ENCODE measurements at regions not wholly inside any gene's neighbourhood (a gene's known extent, or its start where the extent isn't known, plus 50 kb on each side); places are given as distances from the start of the nearest gene placed in this dataset.

- Mint-ChIP-seq H3K9me3 (ENCODE audit: insufficient read depth) (no peaks in the 10 kb centered on the region), H3K27ac (no peak overlapping the region), H3K27me3 (ENCODE audit: low read depth) (no peaks in the 10 kb centered on the region), H3K4me3 (no peak overlapping the region), H3K36me3 (ENCODE audit: low read depth) (no peaks in the 10 kb centered on the region), H3K4me1 (ENCODE audit: low read depth) (no peaks in the 10 kb centered on the region)
- no peak for DNase-seq
- ChIA-PET POLR2A (no interaction called here), CTCF (no interaction called here)
- no peak for ATAC-seq
These were observed 166.6 kb upstream of the GAS1 start for GRCh38 chr9:87113874-87114273.

DNA sequence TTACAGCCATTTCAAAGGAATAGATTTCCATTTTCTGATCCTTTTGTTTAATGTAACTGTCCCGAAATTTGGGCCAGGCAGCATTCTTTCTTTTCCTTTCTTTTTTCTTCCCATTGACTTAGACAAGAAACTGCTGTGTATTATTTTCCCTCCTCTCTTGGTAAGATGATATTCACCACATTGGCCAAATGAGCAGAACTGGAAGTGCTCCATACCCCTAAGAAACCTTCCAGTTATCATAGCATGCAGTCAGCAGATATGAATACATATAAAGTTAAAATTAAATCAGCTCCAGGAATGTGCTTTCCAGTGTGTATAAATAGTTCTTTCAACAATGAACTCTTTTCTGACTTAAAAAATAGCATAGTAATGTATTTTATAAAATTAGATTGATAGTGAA lies 168.5 kb upstream of the GAS1 start:
- H3K27me3 Mint-ChIP-seq (ENCODE audit: low read depth): no peaks in the 10 kb centered on the region
- H3K4me3 Mint-ChIP-seq: no peak overlapping the region
- CTCF ChIA-PET: no interaction called here
- POLR2A ChIA-PET: no interaction called here
- H3K4me1 Mint-ChIP-seq (ENCODE audit: low read depth): no peaks in the 10 kb centered on the region
- H3K36me3 Mint-ChIP-seq (ENCODE audit: low read depth): no peaks in the 10 kb centered on the region
- no peak for ATAC-seq
- no peaks in the 10 kb centered on the region for H3K9me3 Mint-ChIP-seq (ENCODE audit: insufficient read depth)
- DNase-seq: no peak
- no peak overlapping the region for H3K27ac Mint-ChIP-seq

- ATAC-seq (no peak), DNase-seq (no peak)
- Mint-ChIP-seq H3K4me3 (no peak overlapping the region), H3K9me3 (ENCODE audit: insufficient read depth) (no peaks in the 10 kb centered on the region), H3K4me1 (ENCODE audit: low read depth) (no peaks in the 10 kb centered on the region), H3K27ac (no peak overlapping the region), H3K36me3 (ENCODE audit: low read depth) (no peaks in the 10 kb centered on the region), H3K27me3 (ENCODE audit: low read depth) (no peaks in the 10 kb centered on the region)
- ChIA-PET CTCF (no interaction called here), POLR2A (no interaction called here)
These were observed 169.2 kb upstream of the GAS1 start for GRCh38 chr9:87116492-87116891.

- CTCF ChIA-PET: no interaction called here
- H3K9me3 Mint-ChIP-seq (ENCODE audit: insufficient read depth): no peaks in the 10 kb centered on the region
- no peaks in the 10 kb centered on the region for H3K4me1 Mint-ChIP-seq (ENCODE audit: low read depth)
- no peaks in the 10 kb centered on the region for H3K36me3 Mint-ChIP-seq (ENCODE audit: low read depth)
- H3K27ac Mint-ChIP-seq: no peak overlapping the region
- H3K4me3 Mint-ChIP-seq: no peak overlapping the region
- POLR2A ChIA-PET: no interaction called here
- no peaks in the 10 kb centered on the region for H3K27me3 Mint-ChIP-seq (ENCODE audit: low read depth)
- DNase-seq (no peak), ATAC-seq (no peak)
These were observed 171.3 kb upstream of the GAS1 start for GRCh38 chr9:87118594-87118993.

DNA sequence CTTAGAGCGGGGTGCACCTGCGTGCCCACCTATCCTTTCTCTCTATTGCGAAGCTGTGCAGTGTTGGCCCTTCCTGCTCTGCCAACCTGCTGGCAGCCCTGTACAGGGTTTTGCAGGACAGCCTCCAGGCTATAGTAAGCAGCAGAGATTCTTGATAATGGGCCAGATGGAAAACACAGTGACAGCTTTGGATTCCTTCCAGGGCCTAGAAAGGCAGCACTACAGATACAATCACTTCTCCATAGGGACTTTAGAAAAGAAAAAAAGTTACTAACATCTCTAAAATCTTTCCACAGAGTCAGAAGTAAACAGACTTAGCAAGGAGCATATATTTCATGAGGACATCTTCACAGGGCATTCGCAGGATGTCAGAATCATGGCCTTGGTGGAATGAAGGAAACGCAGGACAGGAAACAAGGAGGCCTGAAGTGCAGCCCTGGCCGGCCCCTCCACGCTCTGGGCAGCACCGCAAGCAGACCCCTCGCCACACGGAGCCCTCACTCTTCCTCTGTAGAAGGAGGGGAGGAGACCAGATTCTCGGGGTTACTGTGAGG lies 172.1 kb upstream of the GAS1 start:
- Mint-ChIP-seq H3K27ac (no peak overlapping the region), H3K4me3 (no peak overlapping the region), H3K9me3 (ENCODE audit: insufficient read depth) (no peaks in the 10 kb centered on the region), H3K36me3 (ENCODE audit: low read depth) (no peaks in the 10 kb centered on the region), H3K27me3 (ENCODE audit: low read depth) (no peaks in the 10 kb centered on the region), H3K4me1 (ENCODE audit: low read depth) (no peaks in the 10 kb centered on the region)
- DNase-seq: no peak
- ChIA-PET CTCF (no interaction called here), POLR2A (no interaction called here)
- no peak for ATAC-seq

- POLR2A ChIA-PET: no interaction called here
These were observed 173.3 kb upstream of the GAS1 start for GRCh38 chr9:87120610-87121009.

DNA sequence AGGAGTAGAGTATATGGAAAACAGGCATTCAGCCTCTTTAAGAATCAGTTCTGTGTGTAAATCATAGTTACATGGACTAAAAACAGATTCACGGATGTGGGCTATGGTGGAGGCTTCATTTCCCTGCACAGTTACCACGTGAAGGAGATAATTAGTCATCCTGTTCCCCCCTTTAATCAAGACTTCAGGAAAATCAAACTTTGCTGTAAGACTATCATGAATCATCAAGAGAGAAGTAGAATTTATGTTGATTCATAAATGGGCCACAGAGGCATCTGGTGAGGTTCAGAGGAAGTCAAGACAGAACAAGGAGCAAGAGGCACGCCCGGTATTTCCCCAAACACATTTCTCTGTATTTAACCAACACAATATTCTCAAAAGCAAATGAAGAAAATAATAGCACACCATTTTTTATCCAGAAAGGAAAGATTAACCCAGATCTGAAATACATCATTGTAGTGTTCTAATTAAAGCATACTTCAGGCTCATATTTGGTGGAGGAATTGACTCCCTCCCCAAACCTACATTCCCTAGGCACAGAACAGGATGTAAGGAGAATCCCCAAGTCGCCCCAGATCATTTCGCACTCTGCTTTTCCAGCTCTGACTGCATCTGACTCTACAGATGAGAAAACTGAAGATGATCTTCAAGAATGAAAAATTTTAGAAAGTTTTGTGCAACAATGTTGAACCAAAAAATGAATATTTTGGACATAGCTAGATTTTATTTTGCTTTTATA lies 175.8 kb upstream of the GAS1 start:
- no peaks in the 10 kb centered on the region for H3K36me3 Mint-ChIP-seq (ENCODE audit: low read depth)
- no peaks in the 10 kb centered on the region for H3K9me3 Mint-ChIP-seq (ENCODE audit: insufficient read depth)
- H3K4me1 Mint-ChIP-seq (ENCODE audit: low read depth): no peaks in the 10 kb centered on the region
- ATAC-seq (no peak), DNase-seq (no peak)
- H3K27me3 Mint-ChIP-seq (ENCODE audit: low read depth): no peaks in the 10 kb centered on the region
- POLR2A ChIA-PET: no interaction called here
- CTCF ChIA-PET: no interaction called here
- no peak overlapping the region for H3K27ac Mint-ChIP-seq
- no peak overlapping the region for H3K4me3 Mint-ChIP-seq

More at GRCh38 chr9:87120610-87121009, 173.3 kb upstream of the GAS1 start:
- DNase-seq (no peak), ATAC-seq (no peak)
- H3K27me3 Mint-ChIP-seq (ENCODE audit: low read depth): no peaks in the 10 kb centered on the region
- H3K27ac Mint-ChIP-seq: no peak overlapping the region
- CTCF ChIA-PET: no interaction called here
- no peaks in the 10 kb centered on the region for H3K9me3 Mint-ChIP-seq (ENCODE audit: insufficient read depth)
- no peaks in the 10 kb centered on the region for H3K4me1 Mint-ChIP-seq (ENCODE audit: low read depth)
- H3K4me3 Mint-ChIP-seq: no peak overlapping the region
- H3K36me3 Mint-ChIP-seq (ENCODE audit: low read depth): no peaks in the 10 kb centered on the region

DNA sequence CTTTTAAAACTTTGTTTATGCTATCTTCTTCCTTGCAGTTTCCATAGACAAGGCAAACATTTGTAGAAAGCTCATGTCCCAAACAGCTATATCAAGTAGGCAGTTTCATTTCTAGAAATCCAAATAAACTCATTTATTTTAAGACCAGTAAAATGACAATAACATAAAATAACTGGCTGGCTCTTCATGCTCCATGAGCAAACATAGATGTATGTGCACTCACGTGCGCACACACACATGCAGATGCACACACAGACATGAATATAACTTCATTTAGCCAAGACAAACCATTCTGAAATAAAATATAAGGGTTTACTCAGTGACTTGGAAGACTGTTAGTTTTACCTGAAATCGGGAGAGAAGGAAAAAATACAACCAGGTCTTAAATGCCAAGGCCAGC lies 176.5 kb upstream of the GAS1 start:
- DNase-seq (no peak), ATAC-seq (no peak)
- H3K4me1 Mint-ChIP-seq (ENCODE audit: low read depth): no peaks in the 10 kb centered on the region
- ChIA-PET POLR2A (no interaction called here), CTCF (no interaction called here)
- no peaks in the 10 kb centered on the region for H3K27me3 Mint-ChIP-seq (ENCODE audit: low read depth)
- no peak overlapping the region for H3K27ac Mint-ChIP-seq
- H3K36me3 Mint-ChIP-seq (ENCODE audit: low read depth): no peaks in the 10 kb centered on the region
- no peak overlapping the region for H3K4me3 Mint-ChIP-seq
- H3K9me3 Mint-ChIP-seq (ENCODE audit: insufficient read depth): no peaks in the 10 kb centered on the region

- CTCF ChIA-PET: no interaction called here
- H3K4me1 Mint-ChIP-seq (ENCODE audit: low read depth): no peaks in the 10 kb centered on the region
- POLR2A ChIA-PET: no interaction called here
- no peak for ATAC-seq
- no peaks in the 10 kb centered on the region for H3K9me3 Mint-ChIP-seq (ENCODE audit: insufficient read depth)
- no peak for DNase-seq
- no peak overlapping the region for H3K4me3 Mint-ChIP-seq
- H3K27ac Mint-ChIP-seq: no peak overlapping the region
- H3K36me3 Mint-ChIP-seq (ENCODE audit: low read depth): no peaks in the 10 kb centered on the region
- no peaks in the 10 kb centered on the region for H3K27me3 Mint-ChIP-seq (ENCODE audit: low read depth)
These were observed 178.5 kb upstream of the GAS1 start for GRCh38 chr9:87125819-87126218.

DNA sequence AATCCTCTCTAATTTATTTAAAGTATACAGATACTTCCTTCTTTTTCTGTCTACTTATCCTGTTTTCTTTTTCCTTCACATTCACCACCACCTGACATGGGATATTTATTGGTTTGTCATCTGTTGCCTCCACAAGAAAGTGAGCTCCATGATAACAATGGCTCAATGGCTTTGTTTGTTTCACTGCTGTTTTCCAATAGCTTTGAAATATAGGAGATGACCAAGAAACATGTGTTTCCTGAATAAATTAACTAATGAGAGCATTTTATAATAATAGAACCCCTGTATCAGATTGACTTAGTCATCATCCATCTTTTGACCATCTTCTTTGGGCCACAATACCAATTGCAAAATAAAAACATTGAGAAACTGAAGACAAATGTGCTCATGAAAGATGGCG lies 180.2 kb upstream of the GAS1 start:
- CTCF ChIA-PET: no interaction called here
- no peak for ATAC-seq
- no peak overlapping the region for H3K27ac Mint-ChIP-seq

DNA sequence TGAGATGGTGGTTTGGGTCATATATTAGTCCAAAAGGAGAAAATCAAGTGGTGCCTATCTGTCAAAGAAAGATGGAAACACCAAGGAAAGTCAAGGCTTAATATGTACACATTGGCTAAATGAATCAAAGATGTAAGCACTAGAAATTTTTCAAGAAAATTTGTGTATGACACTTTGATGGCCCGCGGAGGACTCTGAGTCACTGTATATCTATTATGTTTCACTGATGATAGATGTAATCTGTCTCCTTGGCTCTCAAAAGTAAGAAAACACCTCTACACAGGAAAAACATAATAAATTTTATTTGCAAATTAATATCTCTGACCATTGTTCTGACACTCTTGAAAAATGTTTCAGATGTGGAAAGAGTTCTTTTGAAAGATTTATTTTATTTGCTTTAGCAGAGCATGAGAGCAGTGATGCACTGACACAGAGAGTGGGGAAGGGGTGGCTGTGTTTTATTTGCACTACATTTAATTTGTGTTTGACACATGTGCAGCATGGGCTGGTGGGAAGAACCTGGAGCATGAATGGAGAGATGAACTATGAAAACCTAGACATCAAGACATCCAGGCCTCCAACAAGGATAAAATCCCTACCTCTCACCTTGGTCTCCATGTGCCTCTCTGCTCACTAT lies 180.8 kb upstream of the GAS1 start:
- Mint-ChIP-seq H3K27me3 (ENCODE audit: low read depth) (no peaks in the 10 kb centered on the region), H3K36me3 (ENCODE audit: low read depth) (no peaks in the 10 kb centered on the region), H3K4me3 (no peak overlapping the region), H3K27ac (no peak overlapping the region), H3K4me1 (ENCODE audit: low read depth) (no peaks in the 10 kb centered on the region), H3K9me3 (ENCODE audit: insufficient read depth) (no peaks in the 10 kb centered on the region)
- POLR2A ChIA-PET: no interaction called here
- CTCF ChIA-PET: no interaction called here
- ATAC-seq (no peak), DNase-seq (no peak)

More for the DNA sequence above, 180.2 kb upstream of the GAS1 start:
- Mint-ChIP-seq H3K4me3 (no peak overlapping the region), H3K27me3 (ENCODE audit: low read depth) (no peaks in the 10 kb centered on the region), H3K4me1 (ENCODE audit: low read depth) (no peaks in the 10 kb centered on the region), H3K36me3 (ENCODE audit: low read depth) (no peaks in the 10 kb centered on the region), H3K9me3 (ENCODE audit: insufficient read depth) (no peaks in the 10 kb centered on the region)
- no peak for DNase-seq
- POLR2A ChIA-PET: no interaction called here

GRCh38 chr9:87128844-87129493 lies 181.7 kb upstream of the GAS1 start:
- H3K4me3 Mint-ChIP-seq: no peak overlapping the region
- CTCF ChIA-PET: no interaction called here
- H3K9me3 Mint-ChIP-seq (ENCODE audit: insufficient read depth): no peaks in the 10 kb centered on the region
- ATAC-seq (no peak), DNase-seq (no peak)
- H3K27me3 Mint-ChIP-seq (ENCODE audit: low read depth): no peaks in the 10 kb centered on the region
- no peak overlapping the region for H3K27ac Mint-ChIP-seq
- H3K36me3 Mint-ChIP-seq (ENCODE audit: low read depth): no peaks in the 10 kb centered on the region
- POLR2A ChIA-PET: interaction anchor here (0.6 kb wide), 1 partner anchor 14 kb away, joined by 6 read pairs; no protein-coding TSS in a partner anchor
- no peaks in the 10 kb centered on the region for H3K4me1 Mint-ChIP-seq (ENCODE audit: low read depth)

All from activated CD8-positive, alpha-beta T cell treated with anti-CD3 and anti-CD28 coated beads, Interleukin-2, amount 10 ng/mL, durations not matched to agents 7 days and 5 days (primary cell).